ENCODE measurements at regions not wholly inside any gene's neighbourhood (a gene's known extent, or its start where the extent isn't known, plus 50 kb on each side); places are given as distances from the start of the nearest gene placed in this dataset.

- no peak for TF ChIP-seq POLR2AphosphoS5 (IDR thresholded peaks at IDR 0.05; ENCODE audit: low read depth)
- TF ChIP-seq, protein P1, sequence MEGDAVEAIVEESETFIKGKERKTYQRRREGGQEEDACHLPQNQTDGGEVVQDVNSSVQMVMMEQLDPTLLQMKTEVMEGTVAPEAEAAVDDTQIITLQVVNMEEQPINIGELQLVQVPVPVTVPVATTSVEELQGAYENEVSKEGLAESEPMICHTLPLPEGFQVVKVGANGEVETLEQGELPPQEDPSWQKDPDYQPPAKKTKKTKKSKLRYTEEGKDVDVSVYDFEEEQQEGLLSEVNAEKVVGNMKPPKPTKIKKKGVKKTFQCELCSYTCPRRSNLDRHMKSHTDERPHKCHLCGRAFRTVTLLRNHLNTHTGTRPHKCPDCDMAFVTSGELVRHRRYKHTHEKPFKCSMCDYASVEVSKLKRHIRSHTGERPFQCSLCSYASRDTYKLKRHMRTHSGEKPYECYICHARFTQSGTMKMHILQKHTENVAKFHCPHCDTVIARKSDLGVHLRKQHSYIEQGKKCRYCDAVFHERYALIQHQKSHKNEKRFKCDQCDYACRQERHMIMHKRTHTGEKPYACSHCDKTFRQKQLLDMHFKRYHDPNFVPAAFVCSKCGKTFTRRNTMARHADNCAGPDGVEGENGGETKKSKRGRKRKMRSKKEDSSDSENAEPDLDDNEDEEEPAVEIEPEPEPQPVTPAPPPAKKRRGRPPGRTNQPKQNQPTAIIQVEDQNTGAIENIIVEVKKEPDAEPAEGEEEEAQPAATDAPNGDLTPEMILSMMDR (IDR thresholded peaks at IDR 0.05; ENCODE audit: insufficient read depth, low read length), result no peak
Observed at GRCh38 chr1:90314533-90314932, 319.6 kb downstream of the ZNF326 start.

Measured in HL-60 (cell line).